Osteocyte (in vitro differentiated cells): ENCODE measurements at regions not wholly inside any gene's neighbourhood (a gene's known extent, or its start where the extent isn't known, plus 50 kb on each side); places are given as distances from the start of the nearest gene placed in this dataset.
"Not testable (repeated sequence)": the region's sequence is repeated elsewhere in the genome, so short reads cannot be mapped to it uniquely, and the experiment has no call there.

Experiments
- DNase-seq: peaks from one replicate; pipeline ENCODE4 v3.0.0; 2021; ENCODE audit warnings: mixed read lengths; ENCODE audit not compliant: unreplicated experiment; ENCODE audit errors: extremely low spot score
- H3K27ac Mint-ChIP-seq: one replicate; pipeline ENCODE4 v1.8.0; 2021; ENCODE audit warnings: mild to moderate bottlenecking, mixed read lengths; ENCODE audit not compliant: unreplicated experiment
- H3K27me3 Mint-ChIP-seq: one replicate; pipeline ENCODE4 v1.8.0; 2021; ENCODE audit warnings: mixed read lengths; ENCODE audit not compliant: unreplicated experiment
- H3K36me3 Mint-ChIP-seq: one replicate; pipeline ENCODE4 v1.8.0; 2021; ENCODE audit warnings: mixed read lengths; ENCODE audit not compliant: unreplicated experiment
- H3K4me1 Mint-ChIP-seq: one replicate; pipeline ENCODE4 v1.8.0; 2021; ENCODE audit warnings: mixed read lengths; ENCODE audit not compliant: unreplicated experiment
- H3K4me3 Mint-ChIP-seq: one replicate; pipeline ENCODE4 v1.8.0; 2021; ENCODE audit warnings: mild to moderate bottlenecking, moderate library complexity, mixed read lengths; ENCODE audit not compliant: unreplicated experiment
- H3K9me3 Mint-ChIP-seq: one replicate; pipeline ENCODE4 v1.8.0; 2021; ENCODE audit warnings: mixed read lengths; ENCODE audit not compliant: unreplicated experiment
- TF ChIP-seq, protein P1 (sequence below): fragments of 200-600 bp; sonication (generic); IDR thresholded peaks from 2 replicates; pipeline ENCODE4 v1.5.0; 2021; ENCODE audit warnings: antibody characterized with exemption, mild to moderate bottlenecking, moderate library complexity

DNA sequence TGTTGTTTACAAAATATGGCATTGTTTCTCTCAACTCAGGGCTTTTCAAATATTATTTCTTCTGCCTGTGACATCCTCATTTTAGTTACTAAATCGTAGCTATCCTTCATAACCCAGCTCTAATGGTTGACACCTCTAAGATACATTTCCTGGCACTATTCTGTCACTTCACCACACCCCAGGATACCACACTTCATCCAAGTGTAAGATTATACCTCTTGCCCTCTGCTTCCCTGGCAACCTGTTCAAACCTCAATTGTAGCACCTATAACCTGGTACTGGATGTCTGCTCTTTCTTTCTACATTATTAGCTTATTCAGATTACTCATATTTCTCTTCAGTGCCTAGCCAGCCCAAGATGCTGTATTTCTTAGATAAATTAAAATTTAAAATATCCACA, 175.7 kb upstream of the SPIN4 start:
- H3K9me3 Mint-ChIP-seq: peaks cover 32% of the 10 kb centered on the region
- H3K27me3 Mint-ChIP-seq: no peaks in the 10 kb centered on the region

DNA sequence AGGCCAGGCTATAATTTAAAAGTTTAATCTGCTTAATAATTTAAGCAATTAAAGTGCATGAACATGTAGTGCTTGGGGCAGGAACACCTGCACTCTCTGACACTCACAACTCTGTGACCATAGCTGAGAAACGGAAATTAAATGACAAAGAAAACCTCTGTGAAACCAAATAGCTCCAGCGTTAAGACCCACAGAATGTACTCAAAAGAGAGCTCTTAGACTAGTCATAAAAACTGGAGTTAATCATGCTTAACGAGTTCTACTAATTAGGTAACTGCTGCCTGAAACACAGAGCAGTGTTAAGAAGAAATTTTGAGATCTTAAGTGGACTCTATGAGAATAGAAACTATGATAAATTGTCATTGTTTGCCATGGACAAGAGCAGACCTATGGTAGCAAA, 174.4 kb upstream of the SPIN4 start:
- Mint-ChIP-seq H3K9me3 (peaks cover 18% of the 10 kb centered on the region), H3K4me1 (peaks cover under 1% of the 10 kb centered on the region), H3K36me3 (no peaks in the 10 kb centered on the region), H3K27ac (no peak overlapping the region), H3K27me3 (no peaks in the 10 kb centered on the region), H3K4me3 (no peak overlapping the region)
- TF ChIP-seq, protein P1, sequence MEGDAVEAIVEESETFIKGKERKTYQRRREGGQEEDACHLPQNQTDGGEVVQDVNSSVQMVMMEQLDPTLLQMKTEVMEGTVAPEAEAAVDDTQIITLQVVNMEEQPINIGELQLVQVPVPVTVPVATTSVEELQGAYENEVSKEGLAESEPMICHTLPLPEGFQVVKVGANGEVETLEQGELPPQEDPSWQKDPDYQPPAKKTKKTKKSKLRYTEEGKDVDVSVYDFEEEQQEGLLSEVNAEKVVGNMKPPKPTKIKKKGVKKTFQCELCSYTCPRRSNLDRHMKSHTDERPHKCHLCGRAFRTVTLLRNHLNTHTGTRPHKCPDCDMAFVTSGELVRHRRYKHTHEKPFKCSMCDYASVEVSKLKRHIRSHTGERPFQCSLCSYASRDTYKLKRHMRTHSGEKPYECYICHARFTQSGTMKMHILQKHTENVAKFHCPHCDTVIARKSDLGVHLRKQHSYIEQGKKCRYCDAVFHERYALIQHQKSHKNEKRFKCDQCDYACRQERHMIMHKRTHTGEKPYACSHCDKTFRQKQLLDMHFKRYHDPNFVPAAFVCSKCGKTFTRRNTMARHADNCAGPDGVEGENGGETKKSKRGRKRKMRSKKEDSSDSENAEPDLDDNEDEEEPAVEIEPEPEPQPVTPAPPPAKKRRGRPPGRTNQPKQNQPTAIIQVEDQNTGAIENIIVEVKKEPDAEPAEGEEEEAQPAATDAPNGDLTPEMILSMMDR: no peak
- DNase-seq: no peak

More for the DNA sequence above, 175.7 kb upstream of the SPIN4 start:
- H3K36me3 Mint-ChIP-seq: no peaks in the 10 kb centered on the region
- no peak overlapping the region for H3K4me3 Mint-ChIP-seq
- no peaks in the 10 kb centered on the region for H3K4me1 Mint-ChIP-seq
- no peak for DNase-seq
- TF ChIP-seq, protein P1: no peak
- H3K27ac Mint-ChIP-seq: no peak overlapping the region

DNA sequence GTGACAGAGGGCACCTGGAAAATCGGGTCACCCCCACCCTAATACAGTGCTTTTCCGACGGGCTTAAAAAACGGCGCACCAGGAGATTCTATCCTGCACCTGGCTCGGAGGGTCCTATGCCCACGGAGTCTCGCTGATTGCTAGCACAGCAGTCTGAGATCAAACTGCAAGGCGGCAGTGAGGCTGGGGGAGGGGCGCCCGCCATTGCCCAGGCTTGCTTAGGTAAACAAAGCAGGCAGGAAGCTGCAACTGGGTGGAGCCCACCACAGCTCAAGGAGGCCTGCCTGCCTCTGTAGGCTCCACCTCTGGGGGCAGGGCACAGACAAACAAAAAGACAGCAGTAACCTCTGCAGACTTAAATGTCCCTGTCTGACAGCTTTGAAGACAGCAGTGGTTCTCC, 168.2 kb upstream of the SPIN4 start:
- not testable (repeated sequence) for H3K36me3 Mint-ChIP-seq, DNase-seq, H3K27me3 Mint-ChIP-seq, H3K27ac Mint-ChIP-seq, H3K4me3 Mint-ChIP-seq
- H3K9me3 Mint-ChIP-seq: peaks cover 15% of the 10 kb centered on the region
- H3K4me1 Mint-ChIP-seq: peaks cover 21% of the 10 kb centered on the region

DNA sequence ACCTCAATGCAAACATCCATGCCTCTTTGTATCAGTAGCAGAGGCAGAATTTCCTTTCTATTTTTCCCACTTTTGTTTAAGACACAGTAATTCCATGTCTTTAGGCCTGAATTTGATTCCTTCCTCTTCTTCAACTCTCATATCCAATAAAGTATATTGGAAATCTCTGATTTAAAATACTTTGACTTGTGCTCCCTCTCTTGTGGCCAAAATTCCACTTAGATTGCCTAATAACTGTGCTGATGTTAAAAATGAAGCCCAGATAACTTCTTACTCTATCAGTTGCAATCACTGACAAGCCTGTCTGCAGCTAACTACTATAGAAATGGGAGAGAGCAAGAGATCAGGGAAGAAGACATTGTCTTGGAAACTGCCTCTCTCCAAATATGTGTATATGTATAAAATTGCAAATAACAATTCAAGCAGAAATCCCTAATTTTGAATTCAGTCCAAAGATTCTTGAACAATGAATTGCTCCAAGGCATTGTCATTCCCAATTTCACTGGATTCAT, 163.5 kb upstream of the SPIN4 start:
- Mint-ChIP-seq H3K27ac (peak overlapping the region; percentile 67), H3K9me3 (peaks cover 13% of the 10 kb centered on the region), H3K4me3 (no peak overlapping the region), H3K27me3 (no peaks in the 10 kb centered on the region), H3K4me1 (peaks cover 26% of the 10 kb centered on the region), H3K36me3 (no peaks in the 10 kb centered on the region)
- DNase-seq: no peak
- TF ChIP-seq, protein P1: no peak

DNA sequence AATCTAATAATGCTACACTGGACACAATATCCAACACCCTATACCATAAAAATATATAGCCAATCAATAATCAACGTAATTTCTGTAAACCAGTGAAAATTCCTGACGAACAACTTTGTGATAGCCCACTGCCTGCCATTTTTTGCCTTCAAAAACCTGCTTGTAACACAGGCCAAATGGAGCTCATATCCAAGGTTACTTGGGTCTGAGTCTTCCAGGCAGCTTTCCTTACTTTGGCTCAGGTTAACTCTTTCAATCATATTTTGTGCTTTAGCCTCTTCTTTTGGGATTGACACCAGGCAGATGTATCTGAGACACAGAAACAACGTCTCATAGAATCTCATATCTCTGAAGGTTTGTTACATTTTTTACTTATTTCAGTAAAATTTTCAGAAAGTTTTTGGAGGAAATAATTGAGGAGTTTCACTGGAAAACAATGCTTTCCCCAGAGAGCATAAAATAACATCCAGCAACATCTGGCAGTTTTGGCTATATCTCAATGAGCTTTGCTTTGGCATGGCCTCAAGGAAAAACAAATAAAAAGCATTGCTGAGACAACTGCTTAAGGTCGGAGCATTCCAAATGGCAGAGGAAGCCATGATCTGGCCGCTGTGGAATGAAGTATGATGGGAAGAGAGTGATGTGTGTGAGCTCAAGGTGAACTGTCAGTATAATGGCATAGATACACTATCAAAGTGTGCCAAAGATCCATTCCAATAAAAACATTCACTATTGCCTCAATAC, 162.9 kb upstream of the SPIN4 start:
- Mint-ChIP-seq H3K27me3 (no peaks in the 10 kb centered on the region), H3K27ac (peak overlapping the region; percentile 67), H3K9me3 (peaks cover 16% of the 10 kb centered on the region), H3K4me1 (peaks cover 23% of the 10 kb centered on the region), H3K4me3 (no peak overlapping the region), H3K36me3 (no peaks in the 10 kb centered on the region)
- TF ChIP-seq, protein P1: no peak
- DNase-seq: no peak
